Caco-2 (cell line): ENCODE measurements at regions not wholly inside any gene's neighbourhood (a gene's known extent, or its start where the extent isn't known, plus 50 kb on each side); places are given as distances from the start of the nearest gene placed in this dataset.

ENCODE experiments used
- BruUV-seq: library from RNA; stranded (reverse); fragments of 400-500 nt; replicated peaks from 2 replicates; lab custom pipeline; 2021; lab: Mats Ljungman, UMichigan
- CTCF ChIA-PET: fragments of 300-600 bp; sonication (Branson Sonifier 250); formaldehyde crosslinking; loops from one replicate; lab custom pipeline; 2022; ENCODE audit warnings: antibody characterized with exemption; lab: Charles Lee
- POLR2A ChIA-PET: fragments of 300-600 bp; sonication (Branson Sonifier 250); formaldehyde crosslinking; loops from one replicate; lab custom pipeline; 2022; ENCODE audit warnings: antibody characterized with exemption; lab: Charles Lee
- DNase-seq, 2 experiments: peaks; one replicate each; pipeline versions ENCODE4 v3.0.0 to v3.0.0-alpha.2; 2020 to 2022
- H3K27me3 ChIP-seq: replicated peaks from 2 replicates; pipeline ENCODE4 v1.6.0; 2011; ENCODE audit warnings: low read length; ENCODE audit not compliant: control insufficient read depth, insufficient read depth
- H3K36me3 ChIP-seq: 2 replicates; pipeline ENCODE4 v1.5.1; 2011; ENCODE audit warnings: low read length; ENCODE audit not compliant: control insufficient read depth, insufficient read depth
- H3K4me1 ChIP-seq: fragments of 250-450 bp; sonication (Bioruptor Pico); 2 replicates; pipeline ENCODE4 v1.5.1; 2020; ENCODE audit warnings: mild to moderate bottlenecking
- H3K4me3 ChIP-seq: 2 replicates; pipeline ENCODE4 v1.5.1; 2011; ENCODE audit warnings: low read depth, mild to moderate bottlenecking, control low read depth, low read length
- H3K9me3 ChIP-seq: fragments of 250-450 bp; sonication (Bioruptor Pico); 2 replicates; pipeline ENCODE4 v1.5.1; 2020; ENCODE audit warnings: mild to moderate bottlenecking, moderate library complexity
- H3K27ac Mint-ChIP-seq: one replicate; pipeline ENCODE4 v1.8.0; 2022; ENCODE audit warnings: mixed read lengths; ENCODE audit not compliant: unreplicated experiment
- H3K27me3 Mint-ChIP-seq: one replicate; pipeline ENCODE4 v1.8.0; 2022; ENCODE audit warnings: mixed read lengths; ENCODE audit not compliant: insufficient read depth, unreplicated experiment
- H3K36me3 Mint-ChIP-seq: one replicate; pipeline ENCODE4 v1.8.0; 2022; ENCODE audit warnings: mild to moderate bottlenecking, mixed read lengths; ENCODE audit not compliant: insufficient read depth, unreplicated experiment
- H3K4me1 Mint-ChIP-seq: one replicate; pipeline ENCODE4 v1.8.0; 2022; ENCODE audit warnings: low read depth, mixed read lengths; ENCODE audit not compliant: unreplicated experiment
- H3K4me3 Mint-ChIP-seq: one replicate; pipeline ENCODE4 v1.8.0; 2022; ENCODE audit warnings: mild to moderate bottlenecking, moderate library complexity, mixed read lengths; ENCODE audit not compliant: unreplicated experiment
- H3K9me3 Mint-ChIP-seq: one replicate; pipeline ENCODE4 v1.8.0; 2022; ENCODE audit warnings: mixed read lengths; ENCODE audit not compliant: unreplicated experiment
- intact Hi-C: fragments of 100-400 bp; cut with micrococcal nuclease; formaldehyde crosslinking; loops from one replicate; pipeline ENCODE4 v1.10.0; 2022; ENCODE audit not compliant: unreplicated experiment
- TF ChIP-seq, protein P1 (sequence below), 2 experiments: fragments of 200-600 bp in 1 of 2; IDR thresholded peaks; 1 replicate in 1 of 2; 2 replicates in 1 of 2; pipeline versions ENCODE4 v1.5.1 to v1.8.0; 2011 to 2022; ENCODE audit warnings: antibody characterized with exemption in 1 of 2, control low read depth in 1 of 2, inconsistent platforms in 1 of 2, low read depth in 1 of 2, low read length in 1 of 2, mild to moderate bottlenecking in 1 of 2, moderate library complexity in 1 of 2; ENCODE audit not compliant: insufficient read depth in 1 of 2, severe bottlenecking in 1 of 2, unreplicated experiment in 1 of 2

DNA sequence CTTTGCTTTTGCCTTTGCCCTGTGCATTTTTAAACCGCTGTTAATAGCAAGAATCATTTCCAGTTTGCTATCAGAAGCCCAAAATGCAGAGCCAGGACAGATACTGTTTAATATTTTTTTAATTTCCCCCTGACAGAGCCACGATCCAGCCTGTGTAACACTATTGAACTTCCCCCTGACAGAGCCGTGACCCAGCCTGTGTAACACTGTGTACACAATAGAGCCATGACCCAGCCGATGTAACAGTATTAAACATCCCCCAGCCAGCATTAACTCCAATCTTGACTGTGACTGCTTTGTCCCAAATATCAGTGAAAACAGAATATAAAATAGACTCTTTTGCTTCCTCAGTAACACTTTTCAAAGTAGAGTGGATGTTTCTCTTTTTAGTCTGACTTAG lies 607.9 kb upstream of the CDH5 start:
- Histone ChIP-seq H3K4me3 (no peak overlapping the region), H3K27me3 (no peaks in the 10 kb centered on the region), H3K9me3 (no peaks in the 10 kb centered on the region), H3K36me3 (no peaks in the 10 kb centered on the region), H3K4me1 (no peaks in the 10 kb centered on the region)
- no peak for DNase-seq
- peaks cover 6% of the 10 kb centered on the region for H3K9me3 Mint-ChIP-seq
- CTCF ChIA-PET, result no interaction called here
- no peak overlapping the region for H3K4me3 Mint-ChIP-seq
- peaks cover 13% of the 10 kb centered on the region for H3K27me3 Mint-ChIP-seq
- H3K27ac Mint-ChIP-seq, result no peak overlapping the region
- intact Hi-C loops, result no loop called here
- no peaks in the 10 kb centered on the region for H3K4me1 Mint-ChIP-seq
- no TSS peak for BruUV-seq
- no peaks in the 10 kb centered on the region for H3K36me3 Mint-ChIP-seq
- POLR2A ChIA-PET, result no interaction called here
- TF ChIP-seq, protein P1, sequence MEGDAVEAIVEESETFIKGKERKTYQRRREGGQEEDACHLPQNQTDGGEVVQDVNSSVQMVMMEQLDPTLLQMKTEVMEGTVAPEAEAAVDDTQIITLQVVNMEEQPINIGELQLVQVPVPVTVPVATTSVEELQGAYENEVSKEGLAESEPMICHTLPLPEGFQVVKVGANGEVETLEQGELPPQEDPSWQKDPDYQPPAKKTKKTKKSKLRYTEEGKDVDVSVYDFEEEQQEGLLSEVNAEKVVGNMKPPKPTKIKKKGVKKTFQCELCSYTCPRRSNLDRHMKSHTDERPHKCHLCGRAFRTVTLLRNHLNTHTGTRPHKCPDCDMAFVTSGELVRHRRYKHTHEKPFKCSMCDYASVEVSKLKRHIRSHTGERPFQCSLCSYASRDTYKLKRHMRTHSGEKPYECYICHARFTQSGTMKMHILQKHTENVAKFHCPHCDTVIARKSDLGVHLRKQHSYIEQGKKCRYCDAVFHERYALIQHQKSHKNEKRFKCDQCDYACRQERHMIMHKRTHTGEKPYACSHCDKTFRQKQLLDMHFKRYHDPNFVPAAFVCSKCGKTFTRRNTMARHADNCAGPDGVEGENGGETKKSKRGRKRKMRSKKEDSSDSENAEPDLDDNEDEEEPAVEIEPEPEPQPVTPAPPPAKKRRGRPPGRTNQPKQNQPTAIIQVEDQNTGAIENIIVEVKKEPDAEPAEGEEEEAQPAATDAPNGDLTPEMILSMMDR (IDR thresholded peaks at IDR 0.05; ENCODE audit: insufficient read depth in 1 of 2, low read depth in 1 of 2, low read length in 1 of 2, severe bottlenecking in 1 of 2, unreplicated experiment in 1 of 2), result no peak

DNA sequence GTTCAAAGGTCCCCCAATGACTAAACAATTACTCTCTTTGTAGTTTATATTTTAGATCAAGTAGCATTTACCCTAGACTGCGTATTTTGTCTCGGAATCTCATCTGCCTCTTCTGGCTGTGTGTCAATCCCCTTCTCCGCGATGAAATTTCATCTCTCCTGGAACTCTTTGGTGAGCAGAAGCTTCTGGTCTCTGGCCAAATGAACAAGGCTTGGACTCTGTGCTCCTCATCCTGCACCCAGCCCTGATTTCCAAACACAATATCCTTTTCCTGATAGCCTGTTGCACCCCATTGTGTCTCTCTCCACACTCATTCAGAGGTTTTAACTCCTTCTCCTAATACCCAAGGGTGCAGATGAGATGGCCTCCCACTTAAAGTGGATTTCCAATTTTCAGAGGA lies 609.4 kb upstream of the CDH5 start:
- Mint-ChIP-seq H3K27me3 (peaks cover 20% of the 10 kb centered on the region), H3K4me1 (no peaks in the 10 kb centered on the region), H3K36me3 (no peaks in the 10 kb centered on the region), H3K27ac (no peak overlapping the region), H3K4me3 (no peak overlapping the region), H3K9me3 (peaks cover 9% of the 10 kb centered on the region)
- no peak for DNase-seq
- ChIA-PET CTCF (no interaction called here), POLR2A (no interaction called here)
- intact Hi-C loops, result no loop called here
- H3K4me3 ChIP-seq, result no peak overlapping the region
- TF ChIP-seq, protein P1 (IDR thresholded peaks at IDR 0.05; ENCODE audit: insufficient read depth in 1 of 2, low read depth in 1 of 2, low read length in 1 of 2, severe bottlenecking in 1 of 2, unreplicated experiment in 1 of 2), result no peak
- no TSS peak for BruUV-seq
- no peaks in the 10 kb centered on the region for H3K9me3 ChIP-seq
- H3K27me3 ChIP-seq, result no peaks in the 10 kb centered on the region
- H3K36me3 ChIP-seq, result no peaks in the 10 kb centered on the region
- no peaks in the 10 kb centered on the region for H3K4me1 ChIP-seq

DNA sequence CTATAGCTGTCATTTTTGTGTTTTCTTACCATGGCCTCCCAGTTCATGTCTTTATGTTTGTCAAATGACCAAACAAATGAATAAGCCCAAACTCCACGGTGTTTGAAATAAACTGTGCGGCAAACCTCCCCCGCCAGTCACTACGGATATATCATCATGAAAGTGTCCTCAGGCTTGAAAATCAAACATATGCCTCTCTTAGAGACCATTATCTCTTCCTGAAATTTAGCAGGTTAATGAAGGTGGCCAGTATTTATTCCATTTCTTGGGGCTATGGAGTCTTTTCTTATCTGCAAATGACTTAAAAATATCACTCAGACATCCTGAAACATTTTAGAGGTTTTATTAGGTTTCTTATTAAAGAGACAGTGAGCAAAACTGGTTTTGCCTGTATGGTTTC lies 610.3 kb upstream of the CDH5 start:
- Mint-ChIP-seq H3K36me3 (no peaks in the 10 kb centered on the region), H3K27ac (no peak overlapping the region), H3K4me3 (no peak overlapping the region), H3K4me1 (no peaks in the 10 kb centered on the region), H3K9me3 (peaks cover 9% of the 10 kb centered on the region), H3K27me3 (peaks cover 20% of the 10 kb centered on the region)
- H3K4me1 ChIP-seq, result no peaks in the 10 kb centered on the region
- H3K27me3 ChIP-seq, result no peaks in the 10 kb centered on the region
- H3K36me3 ChIP-seq, result no peaks in the 10 kb centered on the region
- no peak overlapping the region for H3K4me3 ChIP-seq
- no peak for DNase-seq
- CTCF ChIA-PET, result no interaction called here
- no TSS peak for BruUV-seq
- H3K9me3 ChIP-seq, result no peaks in the 10 kb centered on the region
- intact Hi-C loops, result no loop called here
- POLR2A ChIA-PET, result no interaction called here
- TF ChIP-seq, protein P1 (IDR thresholded peaks at IDR 0.05; ENCODE audit: insufficient read depth in 1 of 2, low read depth in 1 of 2, low read length in 1 of 2, severe bottlenecking in 1 of 2, unreplicated experiment in 1 of 2), result no peak
